ENCODE measurements at regions not wholly inside any gene's neighbourhood (a gene's known extent, or its start where the extent isn't known, plus 50 kb on each side); places are given as distances from the start of the nearest gene placed in this dataset.

DNA sequence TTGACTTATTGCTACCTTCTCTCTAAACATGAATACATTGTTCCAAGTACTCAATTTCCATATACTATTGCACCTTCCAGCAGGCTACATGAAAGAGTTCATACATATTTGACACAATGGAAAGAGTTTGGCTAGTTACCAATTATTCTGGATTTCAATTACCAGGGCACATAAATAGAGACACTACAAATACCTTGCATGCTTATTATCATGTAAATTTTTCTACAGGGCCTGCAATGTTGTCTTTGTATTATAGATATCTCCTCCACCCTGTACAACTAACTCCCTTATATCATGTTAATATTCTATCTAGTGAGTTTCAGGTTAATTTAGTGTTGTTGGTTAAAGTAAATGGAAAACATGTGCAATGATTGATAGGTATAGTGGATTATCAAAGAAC is 540.7 kb upstream of the SLITRK5 start:
- Histone ChIP-seq H4K20me1 (ENCODE audit: insufficient read depth, low read length) (no peaks in the 10 kb centered on the region), H3K9me3 (ENCODE audit: low read length) (no peaks in the 10 kb centered on the region), H3K4me3 (ENCODE audit: low read depth, low read length, poor library complexity, severe bottlenecking) (no peak overlapping the region), H3K9me2 (ENCODE audit: low read depth, low read length) (no peaks in the 10 kb centered on the region), H3K4me2 (ENCODE audit: low read length) (no peak overlapping the region), H3K36me3 (ENCODE audit: insufficient read depth, low read length) (no peaks in the 10 kb centered on the region), H3K27me3 (ENCODE audit: insufficient read depth, low read length) (no peaks in the 10 kb centered on the region), H3F3A (ENCODE audit: insufficient read depth, low read length) (no peaks in the 10 kb centered on the region), H3K79me2 (ENCODE audit: insufficient read depth, low read length) (no peaks in the 10 kb centered on the region), H3K9ac (ENCODE audit: low read length) (no peak overlapping the region), H3K27ac (ENCODE audit: low read depth, low read length, poor library complexity, severe bottlenecking) (no peak overlapping the region), H3K4me1 (ENCODE audit: insufficient read depth, low read length, severe bottlenecking) (no peaks in the 10 kb centered on the region), H2AFZ (ENCODE audit: low read length) (no peak overlapping the region)
- TF ChIP-seq, protein P1, sequence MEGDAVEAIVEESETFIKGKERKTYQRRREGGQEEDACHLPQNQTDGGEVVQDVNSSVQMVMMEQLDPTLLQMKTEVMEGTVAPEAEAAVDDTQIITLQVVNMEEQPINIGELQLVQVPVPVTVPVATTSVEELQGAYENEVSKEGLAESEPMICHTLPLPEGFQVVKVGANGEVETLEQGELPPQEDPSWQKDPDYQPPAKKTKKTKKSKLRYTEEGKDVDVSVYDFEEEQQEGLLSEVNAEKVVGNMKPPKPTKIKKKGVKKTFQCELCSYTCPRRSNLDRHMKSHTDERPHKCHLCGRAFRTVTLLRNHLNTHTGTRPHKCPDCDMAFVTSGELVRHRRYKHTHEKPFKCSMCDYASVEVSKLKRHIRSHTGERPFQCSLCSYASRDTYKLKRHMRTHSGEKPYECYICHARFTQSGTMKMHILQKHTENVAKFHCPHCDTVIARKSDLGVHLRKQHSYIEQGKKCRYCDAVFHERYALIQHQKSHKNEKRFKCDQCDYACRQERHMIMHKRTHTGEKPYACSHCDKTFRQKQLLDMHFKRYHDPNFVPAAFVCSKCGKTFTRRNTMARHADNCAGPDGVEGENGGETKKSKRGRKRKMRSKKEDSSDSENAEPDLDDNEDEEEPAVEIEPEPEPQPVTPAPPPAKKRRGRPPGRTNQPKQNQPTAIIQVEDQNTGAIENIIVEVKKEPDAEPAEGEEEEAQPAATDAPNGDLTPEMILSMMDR (IDR thresholded peaks at IDR 0.05; ENCODE audit: low read length), result no peak
- TF ChIP-seq EZH2 (IDR thresholded peaks at IDR 0.05; ENCODE audit: borderline replicate concordance, low read length), result no peak

DNA sequence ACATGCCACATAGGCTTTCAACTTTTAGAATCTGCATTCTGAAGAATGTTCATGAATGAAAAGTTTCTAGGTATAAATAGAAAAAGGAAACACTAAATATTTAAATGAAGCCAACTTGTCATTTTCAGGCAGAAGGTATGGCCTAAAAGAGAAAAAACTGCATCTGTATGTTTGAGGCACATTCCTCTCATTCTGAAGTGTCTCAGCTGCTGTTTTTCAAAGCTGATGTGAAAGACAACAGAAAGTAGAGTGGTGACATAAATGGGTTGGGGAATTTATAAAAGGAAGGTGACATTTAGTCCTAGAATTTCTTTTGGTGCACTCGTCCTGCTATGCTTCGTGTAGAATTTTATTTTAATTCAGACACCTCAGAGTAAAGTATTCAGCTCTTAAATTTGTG is 539.6 kb upstream of the SLITRK5 start:
- Histone ChIP-seq H2AFZ (ENCODE audit: low read length) (no peak overlapping the region), H3K79me2 (ENCODE audit: insufficient read depth, low read length) (no peaks in the 10 kb centered on the region)

DNA sequence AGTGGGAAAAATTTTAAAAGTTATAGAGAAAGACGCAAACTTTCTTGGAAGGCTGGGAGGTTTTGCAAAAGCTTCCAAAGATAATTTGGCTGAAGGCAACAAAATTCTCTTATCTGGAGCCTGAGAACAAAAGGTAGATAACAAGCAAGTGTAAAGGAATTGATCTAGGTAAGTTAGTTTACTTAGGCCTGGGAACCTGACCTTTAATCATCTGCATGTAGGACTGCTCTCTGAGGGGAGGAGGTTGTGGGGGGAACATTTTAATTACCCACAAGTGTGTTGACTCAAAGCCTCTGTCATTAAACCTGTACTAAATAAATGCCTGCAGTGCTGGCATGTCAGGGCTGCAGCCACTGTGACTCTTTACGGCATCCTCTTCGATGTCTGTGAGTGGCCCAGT is 532.3 kb upstream of the SLITRK5 start:
- H3K4me2 ChIP-seq (ENCODE audit: low read length), result no peak overlapping the region
- no peaks in the 10 kb centered on the region for H3K9me3 ChIP-seq (ENCODE audit: low read length)
- no peaks in the 10 kb centered on the region for H3K9me2 ChIP-seq (ENCODE audit: low read depth, low read length)
- H3K9ac ChIP-seq (ENCODE audit: low read length), result no peak overlapping the region
- TF ChIP-seq, protein P1 (IDR thresholded peaks at IDR 0.05; ENCODE audit: low read length), result no peak
- no peaks in the 10 kb centered on the region for H3F3A ChIP-seq (ENCODE audit: insufficient read depth, low read length)
- no peak overlapping the region for H2AFZ ChIP-seq (ENCODE audit: low read length)
- no peak overlapping the region for H3K4me3 ChIP-seq (ENCODE audit: low read depth, low read length, poor library complexity, severe bottlenecking)
- H3K36me3 ChIP-seq (ENCODE audit: insufficient read depth, low read length), result no peaks in the 10 kb centered on the region
- no peak overlapping the region for H3K27ac ChIP-seq (ENCODE audit: low read depth, low read length, poor library complexity, severe bottlenecking)
- H3K27me3 ChIP-seq (ENCODE audit: insufficient read depth, low read length), result no peaks in the 10 kb centered on the region
- no peaks in the 10 kb centered on the region for H3K4me1 ChIP-seq (ENCODE audit: insufficient read depth, low read length, severe bottlenecking)
- no peaks in the 10 kb centered on the region for H3K79me2 ChIP-seq (ENCODE audit: insufficient read depth, low read length)
- H4K20me1 ChIP-seq (ENCODE audit: insufficient read depth, low read length), result no peaks in the 10 kb centered on the region

More for the DNA sequence above, 539.6 kb upstream of the SLITRK5 start:
- Histone ChIP-seq H3K27me3 (ENCODE audit: insufficient read depth, low read length) (no peaks in the 10 kb centered on the region), H3K9me3 (ENCODE audit: low read length) (no peaks in the 10 kb centered on the region), H4K20me1 (ENCODE audit: insufficient read depth, low read length) (no peaks in the 10 kb centered on the region), H3K27ac (ENCODE audit: low read depth, low read length, poor library complexity, severe bottlenecking) (no peak overlapping the region), H3K36me3 (ENCODE audit: insufficient read depth, low read length) (no peaks in the 10 kb centered on the region), H3K9me2 (ENCODE audit: low read depth, low read length) (no peaks in the 10 kb centered on the region), H3F3A (ENCODE audit: insufficient read depth, low read length) (no peaks in the 10 kb centered on the region), H3K4me2 (ENCODE audit: low read length) (no peak overlapping the region), H3K4me1 (ENCODE audit: insufficient read depth, low read length, severe bottlenecking) (no peaks in the 10 kb centered on the region), H3K4me3 (ENCODE audit: low read depth, low read length, poor library complexity, severe bottlenecking) (no peak overlapping the region), H3K9ac (ENCODE audit: low read length) (no peak overlapping the region)
- no peak for TF ChIP-seq EZH2 (IDR thresholded peaks at IDR 0.05; ENCODE audit: borderline replicate concordance, low read length)
- TF ChIP-seq, protein P1 (IDR thresholded peaks at IDR 0.05; ENCODE audit: low read length), result no peak

Data from OCI-LY1 (cell line).